GM23338 (cell line): ENCODE measurements at regions not wholly inside any gene's neighbourhood (a gene's known extent, or its start where the extent isn't known, plus 50 kb on each side); places are given as distances from the start of the nearest gene placed in this dataset.

Experiments used
- ATAC-seq: fragments of 200-7000 bp; cut with Tn5 transposase; 3 replicates; pipeline ENCODE4 v1.9.1; 2020
- DNase-seq: peaks from one replicate; pipeline ENCODE4 v3.0.0-alpha.2; 2015; ENCODE audit warnings: low spot score
- H2AFZ ChIP-seq: fragments of 200-600 bp; sonication (generic); 2 replicates; pipeline ENCODE4 v1.8.0; 2016; ENCODE audit warnings: antibody characterized with exemption, mild to moderate bottlenecking, moderate library complexity
- H3F3A ChIP-seq: fragments of 200-600 bp; sonication (generic); replicated peaks from 2 replicates; pipeline ENCODE4 v1.8.0; 2017; ENCODE audit warnings: antibody characterized with exemption, mixed run types, low read depth
- H3K27ac ChIP-seq: fragments of 200-600 bp; sonication (generic); 2 replicates; pipeline ENCODE4 v1.6.1; 2016; ENCODE audit warnings: low read depth
- H3K27me3 ChIP-seq: fragments of 200-600 bp; sonication (generic); 2 replicates; pipeline ENCODE4 v1.8.0; 2016; ENCODE audit warnings: mild to moderate bottlenecking, mixed run types, moderate library complexity; ENCODE audit not compliant: insufficient read depth
- H3K36me3 ChIP-seq: fragments of 200-600 bp; sonication (generic); 2 replicates; pipeline ENCODE4 v1.8.0; 2016; ENCODE audit warnings: mild to moderate bottlenecking; ENCODE audit not compliant: insufficient read depth
- H3K4me1 ChIP-seq: fragments of 200-600 bp; sonication (generic); 2 replicates; pipeline ENCODE4 v1.8.0; 2016; ENCODE audit warnings: mild to moderate bottlenecking, moderate library complexity; ENCODE audit not compliant: insufficient read depth
- H3K4me2 ChIP-seq: fragments of 200-600 bp; sonication (generic); 2 replicates; pipeline ENCODE4 v1.7.1; 2017; ENCODE audit warnings: mixed run types
- H3K4me3 ChIP-seq: fragments of 200-600 bp; sonication (generic); 2 replicates; pipeline ENCODE4 v1.6.1; 2016; ENCODE audit warnings: mixed run types
- H3K79me2 ChIP-seq: fragments of 200-600 bp; sonication (generic); replicated peaks from 2 replicates; pipeline ENCODE4 v1.8.0; 2017; ENCODE audit warnings: mild to moderate bottlenecking; ENCODE audit not compliant: insufficient read depth
- H3K9me2 ChIP-seq: fragments of 200-600 bp; sonication (generic); 2 replicates; pipeline ENCODE4 v1.8.0; 2017; ENCODE audit not compliant: insufficient read depth
- H4K20me1 ChIP-seq: fragments of 200-600 bp; sonication (generic); replicated peaks from 2 replicates; pipeline ENCODE4 v1.8.0; 2017; ENCODE audit warnings: mild to moderate bottlenecking; ENCODE audit not compliant: insufficient read depth
- H3K27ac Mint-ChIP-seq: 2 replicates; pipeline ENCODE4 v1.8.0; 2020; ENCODE audit warnings: inconsistent platforms, mild to moderate bottlenecking, moderate library complexity, mixed read lengths
- H3K27me3 Mint-ChIP-seq: 3 replicates; pipeline ENCODE4 v1.8.0; 2022; ENCODE audit warnings: low read depth, mild to moderate bottlenecking, moderate library complexity, mixed read lengths, inconsistent platforms; ENCODE audit not compliant: insufficient read depth, poor library complexity
- H3K36me3 Mint-ChIP-seq: 3 replicates; pipeline ENCODE4 v1.8.0; 2021; ENCODE audit warnings: low read depth, mild to moderate bottlenecking, inconsistent platforms, moderate library complexity, mixed read lengths
- H3K4me1 Mint-ChIP-seq: 3 replicates; pipeline ENCODE4 v1.8.0; 2020; ENCODE audit warnings: mild to moderate bottlenecking, inconsistent platforms, mixed read lengths
- H3K4me3 Mint-ChIP-seq: 3 replicates; pipeline ENCODE4 v1.8.0; 2021; ENCODE audit warnings: moderate library complexity, mild to moderate bottlenecking, inconsistent platforms, mixed read lengths
- H3K9me3 Mint-ChIP-seq: 3 replicates; pipeline ENCODE4 v1.8.0; 2020; ENCODE audit warnings: moderate library complexity, mild to moderate bottlenecking, inconsistent platforms, mixed read lengths
- CREB1 ChIP-seq: fragments of 250-450 bp; sonication (Bioruptor Pico); IDR thresholded peaks from 2 replicates; pipeline ENCODE4 v1.5.0; 2020; ENCODE audit warnings: low read depth, mild to moderate bottlenecking, moderate library complexity
- EZH2 ChIP-seq: fragments of 200-600 bp; sonication (generic); IDR thresholded peaks from one replicate; pipeline ENCODE4 v1.8.0; 2017; ENCODE audit warnings: antibody characterized with exemption, mild to moderate bottlenecking, low read depth; ENCODE audit not compliant: unreplicated experiment
- EZH2phosphoT487 ChIP-seq: fragments of 200-600 bp; sonication (generic); IDR thresholded peaks from one replicate; pipeline ENCODE4 v1.8.1; 2018; ENCODE audit warnings: antibody characterized with exemption; ENCODE audit not compliant: unreplicated experiment
- JUNB ChIP-seq: IDR thresholded peaks from one replicate; pipeline ENCODE4 v1.6.1; 2016; ENCODE audit warnings: antibody characterized with exemption; ENCODE audit not compliant: unreplicated experiment
- NANOG ChIP-seq: IDR thresholded peaks from 2 replicates; pipeline ENCODE4 v1.6.1; 2016; ENCODE audit warnings: antibody characterized with exemption, borderline replicate concordance
- POLR2AphosphoS5 ChIP-seq: IDR thresholded peaks from 2 replicates; pipeline ENCODE4 v1.6.1; 2016; ENCODE audit warnings: antibody characterized with exemption, low read depth
- REST ChIP-seq: IDR thresholded peaks from one replicate; pipeline ENCODE4 v1.6.1; 2018; ENCODE audit warnings: antibody characterized with exemption; ENCODE audit not compliant: unreplicated experiment
- STAT1 ChIP-seq: IDR thresholded peaks from one replicate; pipeline ENCODE4 v1.6.1; 2016; ENCODE audit warnings: antibody characterized with exemption; ENCODE audit not compliant: unreplicated experiment
- ZNF114 ChIP-seq: fragments of 250-450 bp; sonication (Bioruptor Pico); IDR thresholded peaks from 2 replicates; pipeline ENCODE4 v1.5.0; 2020; ENCODE audit warnings: mild to moderate bottlenecking, moderate library complexity
- ZNF331 ChIP-seq: fragments of 250-450 bp; sonication (Bioruptor Pico); IDR thresholded peaks from 2 replicates; pipeline ENCODE4 v1.5.0; 2020; ENCODE audit warnings: low read depth, mild to moderate bottlenecking, moderate library complexity
- TF ChIP-seq, protein P1 (sequence below): IDR thresholded peaks from 2 replicates; pipeline ENCODE4 v1.6.1; 2016; ENCODE audit warnings: antibody characterized with exemption
- TF ChIP-seq, protein P2 (sequence below), 2 experiments: fragments of 200-600 bp in 1 of 2; sonication (generic) in 1 of 2; conservative IDR thresholded peaks; 2 replicates each; pipeline versions ENCODE4 v1.5.1 to v1.6.1; 2016 to 2017; ENCODE audit warnings: antibody characterized with exemption in 2 of 2, low read depth in 2 of 2, mild to moderate bottlenecking in 2 of 2, moderate library complexity in 1 of 2

DNA sequence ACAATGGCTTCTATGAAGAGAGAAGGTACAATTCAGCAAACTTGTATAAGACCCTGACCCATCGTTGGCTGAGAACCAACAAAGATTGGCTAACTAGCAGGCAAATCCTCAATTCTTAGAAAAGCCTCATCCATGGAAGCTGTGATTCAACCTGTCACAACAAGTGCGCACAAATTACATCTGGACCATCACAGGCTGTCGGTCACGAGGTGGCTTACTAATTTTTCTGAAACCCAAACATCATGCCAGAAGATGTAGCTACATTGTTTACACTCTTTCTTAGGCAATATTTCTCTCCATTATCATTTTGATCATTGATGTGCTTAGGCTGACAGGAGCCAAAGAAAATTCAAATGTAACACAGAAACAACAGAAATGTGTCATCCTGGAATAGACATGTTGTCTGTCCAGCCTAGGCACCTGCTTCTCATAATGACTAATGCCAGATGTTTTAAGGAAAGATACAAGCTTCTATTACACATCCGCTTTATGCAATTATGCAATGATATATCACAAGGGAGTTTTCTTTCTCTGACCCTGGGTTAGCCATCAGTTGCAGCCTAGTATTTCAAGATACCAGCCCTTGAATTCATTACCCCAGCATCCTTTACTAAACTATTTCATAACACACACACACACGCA lies 92.9 kb upstream of the DIO2 start:
- H3K27ac Mint-ChIP-seq: no peak overlapping the region
- Histone ChIP-seq H3K27ac (no peak overlapping the region), H3K4me2 (no peak overlapping the region), H3F3A (no peaks in the 10 kb centered on the region), H3K27me3 (no peaks in the 10 kb centered on the region), H4K20me1 (no peaks in the 10 kb centered on the region), H3K79me2 (no peaks in the 10 kb centered on the region), H3K4me1 (no peaks in the 10 kb centered on the region), H3K4me3 (no peak overlapping the region), H3K9me2 (no peaks in the 10 kb centered on the region), H2AFZ (no peak overlapping the region), H3K36me3 (no peaks in the 10 kb centered on the region)
- H3K9me3 Mint-ChIP-seq: no peaks in the 10 kb centered on the region
- H3K36me3 Mint-ChIP-seq: no peaks in the 10 kb centered on the region
- H3K4me1 Mint-ChIP-seq: no peaks in the 10 kb centered on the region
- no peak for DNase-seq
- TF ChIP-seq CREB1 (CRISPR knock-in tag) (no peak), EZH2 (no peak), NANOG (no peak), POLR2AphosphoS5 (no peak)
- TF ChIP-seq, protein P1, sequence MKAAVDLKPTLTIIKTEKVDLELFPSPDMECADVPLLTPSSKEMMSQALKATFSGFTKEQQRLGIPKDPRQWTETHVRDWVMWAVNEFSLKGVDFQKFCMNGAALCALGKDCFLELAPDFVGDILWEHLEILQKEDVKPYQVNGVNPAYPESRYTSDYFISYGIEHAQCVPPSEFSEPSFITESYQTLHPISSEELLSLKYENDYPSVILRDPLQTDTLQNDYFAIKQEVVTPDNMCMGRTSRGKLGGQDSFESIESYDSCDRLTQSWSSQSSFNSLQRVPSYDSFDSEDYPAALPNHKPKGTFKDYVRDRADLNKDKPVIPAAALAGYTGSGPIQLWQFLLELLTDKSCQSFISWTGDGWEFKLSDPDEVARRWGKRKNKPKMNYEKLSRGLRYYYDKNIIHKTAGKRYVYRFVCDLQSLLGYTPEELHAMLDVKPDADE: no peak
- H3K4me3 Mint-ChIP-seq: no peak overlapping the region
- no peak for ATAC-seq
- H3K27me3 Mint-ChIP-seq: no peaks in the 10 kb centered on the region

DNA sequence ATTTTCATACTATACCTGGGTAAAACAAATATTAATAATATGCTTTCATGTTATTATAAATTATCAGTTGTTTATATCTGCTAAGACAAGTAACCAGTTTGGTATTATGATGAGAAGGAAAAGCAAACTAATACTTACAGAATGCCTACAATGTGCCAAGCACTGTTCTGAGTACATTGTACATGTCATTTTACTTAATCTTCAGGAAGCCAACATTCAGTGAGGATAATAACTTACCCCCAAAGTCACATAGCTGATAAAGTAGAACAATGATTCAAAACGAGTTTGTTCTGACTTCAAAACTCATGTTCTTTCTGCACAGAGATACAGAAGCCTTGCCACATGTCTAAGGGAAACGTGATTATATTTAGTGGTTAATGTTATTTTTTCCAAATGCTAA lies 89.0 kb upstream of the DIO2 start:
- Histone ChIP-seq H3K4me2 (no peak overlapping the region), H3F3A (no peaks in the 10 kb centered on the region), H4K20me1 (no peaks in the 10 kb centered on the region), H3K4me1 (no peaks in the 10 kb centered on the region), H2AFZ (no peak overlapping the region), H3K79me2 (no peaks in the 10 kb centered on the region), H3K27ac (no peak overlapping the region), H3K27me3 (no peaks in the 10 kb centered on the region), H3K4me3 (no peak overlapping the region), H3K9me2 (no peaks in the 10 kb centered on the region), H3K36me3 (no peaks in the 10 kb centered on the region)
- H3K27me3 Mint-ChIP-seq: peaks cover 2% of the 10 kb centered on the region
- ATAC-seq: no peak
- no peaks in the 10 kb centered on the region for H3K36me3 Mint-ChIP-seq
- DNase-seq: no peak
- no peak overlapping the region for H3K4me3 Mint-ChIP-seq
- no peaks in the 10 kb centered on the region for H3K4me1 Mint-ChIP-seq
- peaks cover 2% of the 10 kb centered on the region; the same call in 1 of the 3 replicates for H3K9me3 Mint-ChIP-seq
- no peak overlapping the region for H3K27ac Mint-ChIP-seq
- TF ChIP-seq POLR2AphosphoS5: no peak
- TF ChIP-seq REST: no peak
- TF ChIP-seq CREB1 (CRISPR knock-in tag): no peak
- no peak for TF ChIP-seq EZH2phosphoT487
- TF ChIP-seq JUNB: no peak
- TF ChIP-seq, protein P2, sequence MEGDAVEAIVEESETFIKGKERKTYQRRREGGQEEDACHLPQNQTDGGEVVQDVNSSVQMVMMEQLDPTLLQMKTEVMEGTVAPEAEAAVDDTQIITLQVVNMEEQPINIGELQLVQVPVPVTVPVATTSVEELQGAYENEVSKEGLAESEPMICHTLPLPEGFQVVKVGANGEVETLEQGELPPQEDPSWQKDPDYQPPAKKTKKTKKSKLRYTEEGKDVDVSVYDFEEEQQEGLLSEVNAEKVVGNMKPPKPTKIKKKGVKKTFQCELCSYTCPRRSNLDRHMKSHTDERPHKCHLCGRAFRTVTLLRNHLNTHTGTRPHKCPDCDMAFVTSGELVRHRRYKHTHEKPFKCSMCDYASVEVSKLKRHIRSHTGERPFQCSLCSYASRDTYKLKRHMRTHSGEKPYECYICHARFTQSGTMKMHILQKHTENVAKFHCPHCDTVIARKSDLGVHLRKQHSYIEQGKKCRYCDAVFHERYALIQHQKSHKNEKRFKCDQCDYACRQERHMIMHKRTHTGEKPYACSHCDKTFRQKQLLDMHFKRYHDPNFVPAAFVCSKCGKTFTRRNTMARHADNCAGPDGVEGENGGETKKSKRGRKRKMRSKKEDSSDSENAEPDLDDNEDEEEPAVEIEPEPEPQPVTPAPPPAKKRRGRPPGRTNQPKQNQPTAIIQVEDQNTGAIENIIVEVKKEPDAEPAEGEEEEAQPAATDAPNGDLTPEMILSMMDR (conservative IDR thresholded peaks at IDR 0.05; ENCODE audit: low read depth in 2 of 2): no peak
- TF ChIP-seq STAT1: no peak
- no peak for TF ChIP-seq ZNF114 (CRISPR knock-in tag)
- no peak for TF ChIP-seq ZNF331 (CRISPR knock-in tag)
